Liver (tissue), 8 donors: ENCODE measurements at regions not wholly inside any gene's neighbourhood (a gene's known extent, or its start where the extent isn't known, plus 50 kb on each side); places are given as distances from the start of the nearest gene placed in this dataset.

Source experiments
- DNase-seq: peaks from one replicate; pipeline ENCODE4 v3.0.0-alpha.2; 2017; ENCODE audit warnings: low spot score
- H3K27ac ChIP-seq, 2 donors: one replicate each; pipeline ENCODE4 v1.7.0; 2013; ENCODE audit warnings: inconsistent platforms in 2 of 2, low read length in 2 of 2, control low read depth in 1 of 2, low read depth in 1 of 2, mild to moderate bottlenecking in 1 of 2
- H3K27me3 ChIP-seq, 4 donors: one replicate each; pipeline versions ENCODE4 v1.6.1 to v1.7.0; 2013; ENCODE audit warnings: low read length in 3 of 4, inconsistent platforms in 1 of 4, mild to moderate bottlenecking in 1 of 4, moderate library complexity in 1 of 4; ENCODE audit not compliant: control insufficient read depth in 4 of 4, insufficient read depth in 4 of 4
- H3K36me3 ChIP-seq, 4 donors: one replicate each; pipeline versions ENCODE4 v1.6.1 to v1.7.0; 2013; ENCODE audit warnings: low read length in 3 of 4, mild to moderate bottlenecking in 3 of 4, low read depth in 1 of 4, moderate library complexity in 1 of 4; ENCODE audit not compliant: control insufficient read depth in 4 of 4, insufficient read depth in 3 of 4
- H3K4me1 ChIP-seq, 4 donors: one replicate each; pipeline versions ENCODE4 v1.6.1 to v1.7.0; 2013; ENCODE audit warnings: low read length in 3 of 4, mild to moderate bottlenecking in 3 of 4, moderate library complexity in 1 of 4; ENCODE audit not compliant: control insufficient read depth in 4 of 4, insufficient read depth in 4 of 4
- H3K4me3 ChIP-seq, 3 donors: one replicate each; pipeline versions ENCODE4 v1.6.1 to v1.7.0; 2013; ENCODE audit warnings: low read length in 3 of 3, control low read depth in 1 of 3, low read depth in 1 of 3, mild to moderate bottlenecking in 1 of 3
- H3K9ac ChIP-seq, 2 donors: one replicate each; pipeline ENCODE4 v1.7.0; 2013; ENCODE audit warnings: low read length in 2 of 2, mild to moderate bottlenecking in 2 of 2, moderate library complexity in 2 of 2, control low read depth in 1 of 2, low read depth in 1 of 2
- H3K9me3 ChIP-seq, 4 donors: one replicate each; pipeline versions ENCODE4 v1.6.1 to v1.7.0; 2013; ENCODE audit warnings: low read length in 3 of 4; ENCODE audit not compliant: control insufficient read depth in 4 of 4
- CTCF ChIP-seq: fragments of 150-350 bp; IDR thresholded peaks from 2 replicates; pipeline ENCODE4 v1.5.1; 2017; ENCODE audit warnings: improper control_type of control experiment, low read depth, low read length; ENCODE audit not compliant: missing input control
- EGR1 ChIP-seq, 2 donors: IDR thresholded peaks; 2 replicates each; pipeline ENCODE4 v1.6.1; 2016 to 2018; ENCODE audit warnings: antibody characterized with exemption in 2 of 2, low read depth in 2 of 2
- FOXA1 ChIP-seq: IDR thresholded peaks from 2 replicates; pipeline ENCODE4 v1.6.1; 2016; ENCODE audit warnings: antibody characterized with exemption
- FOXA2 ChIP-seq: IDR thresholded peaks from 2 replicates; pipeline ENCODE4 v1.6.1; 2016; ENCODE audit warnings: antibody characterized with exemption
- GABPA ChIP-seq, 2 donors: IDR thresholded peaks in 1 of 2; conservative IDR thresholded peaks in 1 of 2; 2 replicates each; pipeline ENCODE4 v1.6.1; 2016; ENCODE audit warnings: antibody characterized with exemption in 2 of 2, mild to moderate bottlenecking in 1 of 2, moderate library complexity in 1 of 2
- HNF4A ChIP-seq, 2 donors: conservative IDR thresholded peaks; 2 replicates each; pipeline ENCODE4 v1.6.1; 2016; ENCODE audit warnings: antibody characterized with exemption in 2 of 2, mild to moderate bottlenecking in 2 of 2
- HNF4G ChIP-seq: IDR thresholded peaks from 2 replicates; pipeline ENCODE4 v1.6.1; 2016; ENCODE audit warnings: antibody characterized with exemption
- JUND ChIP-seq, 2 donors: IDR thresholded peaks; 2 replicates each; pipeline ENCODE4 v1.6.1; 2016; ENCODE audit warnings: antibody characterized with exemption in 2 of 2
- MAX ChIP-seq: IDR thresholded peaks from 2 replicates; pipeline ENCODE4 v1.6.1; 2016; ENCODE audit warnings: antibody characterized with exemption
- NR2F2 ChIP-seq: IDR thresholded peaks from 2 replicates; pipeline ENCODE4 v1.6.1; 2016; ENCODE audit warnings: antibody characterized with exemption
- RAD21 ChIP-seq, 2 donors: IDR thresholded peaks; 2 replicates each; pipeline ENCODE4 v1.6.1; 2016; ENCODE audit warnings: antibody characterized with exemption in 2 of 2, mild to moderate bottlenecking in 2 of 2
- REST ChIP-seq: IDR thresholded peaks from 2 replicates; pipeline ENCODE4 v1.6.1; 2016; ENCODE audit warnings: antibody characterized with exemption, mild to moderate bottlenecking
- RXRA ChIP-seq, 2 donors: IDR thresholded peaks; 2 replicates each; pipeline ENCODE4 v1.6.1; 2017 to 2018; ENCODE audit warnings: antibody characterized with exemption in 2 of 2, mild to moderate bottlenecking in 1 of 2
- SP1 ChIP-seq: IDR thresholded peaks from 2 replicates; pipeline ENCODE4 v1.6.1; 2018; ENCODE audit warnings: antibody characterized with exemption, mild to moderate bottlenecking
- TAF1 ChIP-seq: conservative IDR thresholded peaks from 2 replicates; pipeline ENCODE4 v1.6.1; 2016; ENCODE audit warnings: antibody characterized with exemption, mild to moderate bottlenecking
- YY1 ChIP-seq: IDR thresholded peaks from 2 replicates; pipeline ENCODE4 v1.6.1; 2016; ENCODE audit warnings: antibody characterized with exemption, mild to moderate bottlenecking
- WGBS: extraction: QIAGEN DNeasy Blood & Tissue Kit; methylation state at CpG from one replicate; pipeline ENCODE4 v1.1.7; 2013; 5-methylcytosine and 5-hydroxymethylcytosine counted together
- TF ChIP-seq, protein P1 (sequence below): IDR thresholded peaks from 2 replicates; pipeline ENCODE4 v1.6.1; 2016; ENCODE audit warnings: antibody characterized with exemption
- TF ChIP-seq, protein P2 (sequence below): IDR thresholded peaks from 2 replicates; pipeline ENCODE4 v1.6.1; 2016; ENCODE audit warnings: antibody characterized with exemption
- donor health status: healthy.
- donor health status: healthy.
- donor health status: healthy.
- donor health status: healthy.
- donor health status: healthy.

DNA sequence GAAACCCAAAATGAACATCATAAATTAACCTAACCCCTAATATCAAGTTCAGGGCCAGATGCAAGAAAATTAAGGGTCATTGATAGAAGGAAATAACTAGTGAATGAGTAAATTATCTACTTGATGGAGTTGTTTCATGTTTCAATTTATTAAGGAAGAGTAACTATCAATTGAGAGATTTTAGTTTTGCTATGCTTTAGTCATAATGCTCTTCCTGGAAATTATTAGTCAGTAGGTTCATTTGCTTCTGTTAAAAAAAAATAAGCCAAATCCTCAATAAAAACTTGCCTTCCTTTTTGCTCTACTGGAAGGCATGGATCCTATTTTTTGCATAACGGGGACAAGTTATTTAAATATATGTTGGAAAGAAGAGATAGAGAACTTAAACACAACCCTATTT lies 59.0 kb upstream of the HIF1A start:
- H3K27me3 ChIP-seq = no peaks in the 10 kb centered on the region
- DNase-seq = no peak
- no peak overlapping the region for H3K4me3 ChIP-seq
- no peak overlapping the region for H3K27ac ChIP-seq
- H3K9ac ChIP-seq = no peak overlapping the region
- no peaks in the 10 kb centered on the region for H3K4me1 ChIP-seq
- H3K36me3 ChIP-seq = no peaks in the 10 kb centered on the region
- no peaks in the 10 kb centered on the region for H3K9me3 ChIP-seq
- 92% methylated on average over 1 of the region's 1 CpG for WGBS
- TF ChIP-seq JUND (IDR thresholded peaks at IDR 0.05) (no peak), FOXA1 (no peak), CTCF (no peak), EGR1 (IDR thresholded peaks at IDR 0.05; ENCODE audit: low read depth in 2 of 2) (no peak), MAX (no peak), NR2F2 (no peak), YY1 (no peak), SP1 (no peak), HNF4G (no peak), TAF1 (no peak), HNF4A (conservative IDR thresholded peaks at IDR 0.05) (no peak), REST (no peak), GABPA (IDR thresholded peaks at IDR 0.05 in 1 of 2, conservative IDR thresholded peaks at IDR 0.05 in 1 of 2) (no peak), RAD21 (IDR thresholded peaks at IDR 0.05) (no peak), FOXA2 (no peak), RXRA (IDR thresholded peaks at IDR 0.05) (no peak)
- TF ChIP-seq, protein P1, sequence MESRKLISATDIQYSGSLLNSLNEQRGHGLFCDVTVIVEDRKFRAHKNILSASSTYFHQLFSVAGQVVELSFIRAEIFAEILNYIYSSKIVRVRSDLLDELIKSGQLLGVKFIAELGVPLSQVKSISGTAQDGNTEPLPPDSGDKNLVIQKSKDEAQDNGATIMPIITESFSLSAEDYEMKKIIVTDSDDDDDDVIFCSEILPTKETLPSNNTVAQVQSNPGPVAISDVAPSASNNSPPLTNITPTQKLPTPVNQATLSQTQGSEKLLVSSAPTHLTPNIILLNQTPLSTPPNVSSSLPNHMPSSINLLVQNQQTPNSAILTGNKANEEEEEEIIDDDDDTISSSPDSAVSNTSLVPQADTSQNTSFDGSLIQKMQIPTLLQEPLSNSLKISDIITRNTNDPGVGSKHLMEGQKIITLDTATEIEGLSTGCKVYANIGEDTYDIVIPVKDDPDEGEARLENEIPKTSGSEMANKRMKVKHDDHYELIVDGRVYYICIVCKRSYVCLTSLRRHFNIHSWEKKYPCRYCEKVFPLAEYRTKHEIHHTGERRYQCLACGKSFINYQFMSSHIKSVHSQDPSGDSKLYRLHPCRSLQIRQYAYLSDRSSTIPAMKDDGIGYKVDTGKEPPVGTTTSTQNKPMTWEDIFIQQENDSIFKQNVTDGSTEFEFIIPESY = no peak
- TF ChIP-seq, protein P2, sequence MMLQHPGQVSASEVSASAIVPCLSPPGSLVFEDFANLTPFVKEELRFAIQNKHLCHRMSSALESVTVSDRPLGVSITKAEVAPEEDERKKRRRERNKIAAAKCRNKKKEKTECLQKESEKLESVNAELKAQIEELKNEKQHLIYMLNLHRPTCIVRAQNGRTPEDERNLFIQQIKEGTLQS = no peak

- TF ChIP-seq EGR1 (IDR thresholded peaks at IDR 0.05; ENCODE audit: low read depth in 2 of 2) (no peak), HNF4G (no peak), RAD21 (IDR thresholded peaks at IDR 0.05) (no peak)
- Histone ChIP-seq H3K27ac (no peak overlapping the region), H3K9ac (no peak overlapping the region), H3K4me1 (no peaks in the 10 kb centered on the region), H3K4me3 (no peak overlapping the region), H3K36me3 (no peaks in the 10 kb centered on the region), H3K27me3 (no peaks in the 10 kb centered on the region), H3K9me3 (no peaks in the 10 kb centered on the region)
- WGBS = 91% methylated on average over 3 of the region's 3 CpGs
- DNase-seq = no peak
These were observed 58.5 kb upstream of the HIF1A start for GRCh38 chr14:61636779-61637178.
